Trophoblast cell (in vitro differentiated cells and primary cell): ENCODE measurements at regions not wholly inside any gene's neighbourhood (a gene's known extent, or its start where the extent isn't known, plus 50 kb on each side); places are given as distances from the start of the nearest gene placed in this dataset.

ENCODE experiments used
- DNase-seq, 2 donors: peaks; one replicate each; pipeline ENCODE4 v3.0.0-alpha.2; 2016
- H2AFZ ChIP-seq: 2 replicates; pipeline ENCODE4 v1.6.1; 2013; ENCODE audit warnings: low read length, moderate library complexity, mild to moderate bottlenecking; ENCODE audit not compliant: insufficient read depth, poor library complexity
- H2AK5ac ChIP-seq: 2 replicates; pipeline ENCODE4 v1.6.1; 2013; ENCODE audit warnings: mild to moderate bottlenecking, low read length
- H2BK120ac ChIP-seq: 2 replicates; pipeline ENCODE4 v1.6.1; 2013; ENCODE audit warnings: low read length, mild to moderate bottlenecking, moderate library complexity; ENCODE audit not compliant: insufficient read depth, poor library complexity
- H2BK12ac ChIP-seq: 2 replicates; pipeline ENCODE4 v1.6.1; 2013; ENCODE audit warnings: mild to moderate bottlenecking, low read length, moderate library complexity
- H2BK5ac ChIP-seq: 2 replicates; pipeline ENCODE4 v1.6.1; 2013; ENCODE audit warnings: low read length, low read depth, moderate library complexity, mild to moderate bottlenecking; ENCODE audit not compliant: poor library complexity
- H3K14ac ChIP-seq: 2 replicates; pipeline ENCODE4 v1.6.1; 2013; ENCODE audit warnings: mild to moderate bottlenecking, low read length
- H3K18ac ChIP-seq: 2 replicates; pipeline ENCODE4 v1.6.1; 2013; ENCODE audit warnings: mild to moderate bottlenecking, low read length
- H3K23ac ChIP-seq: 2 replicates; pipeline ENCODE4 v1.6.1; 2013; ENCODE audit warnings: low read length
- H3K27ac ChIP-seq: 2 replicates; pipeline ENCODE4 v1.5.1; 2013; ENCODE audit warnings: low read depth, mild to moderate bottlenecking, inconsistent platforms, low read length, moderate library complexity
- H3K27me3 ChIP-seq: 2 replicates; pipeline ENCODE4 v1.6.1; 2013; ENCODE audit warnings: inconsistent platforms, mild to moderate bottlenecking, low read length, moderate library complexity; ENCODE audit not compliant: insufficient read depth
- H3K36me3 ChIP-seq, 2 experiments: 1 replicate in 1 of 2; 2 replicates in 1 of 2; pipeline ENCODE4 v1.6.1; 2013; ENCODE audit warnings: low read length in 2 of 2, mild to moderate bottlenecking in 2 of 2, moderate library complexity in 1 of 2; ENCODE audit not compliant: insufficient read depth in 2 of 2, control insufficient read depth in 1 of 2
- H3K4ac ChIP-seq: 2 replicates; pipeline ENCODE4 v1.6.1; 2013; ENCODE audit warnings: low read depth, mild to moderate bottlenecking, low read length, moderate library complexity
- H3K4me1 ChIP-seq, 2 experiments: 1 replicate in 1 of 2; 2 replicates in 1 of 2; pipeline ENCODE4 v1.6.1; 2013; ENCODE audit warnings: low read length in 2 of 2, mild to moderate bottlenecking in 2 of 2, moderate library complexity in 1 of 2; ENCODE audit not compliant: insufficient read depth in 2 of 2, control insufficient read depth in 1 of 2
- H3K4me2 ChIP-seq: 2 replicates; pipeline ENCODE4 v1.6.1; 2013; ENCODE audit warnings: inconsistent platforms, mild to moderate bottlenecking, low read length, moderate library complexity
- H3K4me3 ChIP-seq: 2 replicates; pipeline ENCODE4 v1.5.1; 2013; ENCODE audit warnings: mild to moderate bottlenecking, low read depth, low read length, inconsistent platforms
- H3K79me1 ChIP-seq: one replicate; pipeline ENCODE4 v1.6.1; 2013; ENCODE audit warnings: low read length
- H3K79me2 ChIP-seq: 2 replicates; pipeline ENCODE4 v1.6.1; 2013; ENCODE audit warnings: low read length, mild to moderate bottlenecking; ENCODE audit not compliant: control insufficient read depth, insufficient read depth, poor library complexity
- H3K9ac ChIP-seq: 2 replicates; pipeline ENCODE4 v1.6.1; 2013; ENCODE audit warnings: mild to moderate bottlenecking, low read length
- H3K9me3 ChIP-seq: 2 replicates; pipeline ENCODE4 v1.6.1; 2013; ENCODE audit warnings: low read depth, mild to moderate bottlenecking, control low read depth, inconsistent platforms, low read length; ENCODE audit not compliant: insufficient read depth
- H4K12ac ChIP-seq: 2 replicates; pipeline ENCODE4 v1.6.1; 2013; ENCODE audit warnings: low read depth, mild to moderate bottlenecking, low read length, moderate library complexity
- H4K8ac ChIP-seq: 2 replicates; pipeline ENCODE4 v1.6.1; 2013; ENCODE audit warnings: low read depth, mild to moderate bottlenecking, low read length, moderate library complexity
- H4K91ac ChIP-seq: one replicate; pipeline ENCODE4 v1.6.1; 2013; ENCODE audit warnings: low read depth, mild to moderate bottlenecking, low read length, moderate library complexity
- WGBS: extraction: QIAGEN DNeasy Blood & Tissue Kit; methylation state at CpG from one replicate; pipeline ENCODE4 v1.1.7; 2013; ENCODE audit warnings: missing lambda C conversion rate; ENCODE audit not compliant: insufficient read length, insufficient coverage; ENCODE audit errors: extremely low coverage; 5-methylcytosine and 5-hydroxymethylcytosine counted together

GRCh38 chr1:190602325-190602724 is 124.7 kb upstream of the BRINP3 start:
- H2AK5ac ChIP-seq: no peak overlapping the region
- H4K12ac ChIP-seq: no peak overlapping the region
- no peak for DNase-seq
- H2BK120ac ChIP-seq: no peak overlapping the region
- no peaks in the 10 kb centered on the region for H3K4me1 ChIP-seq
- no peaks in the 10 kb centered on the region for H3K79me1 ChIP-seq
- H4K8ac ChIP-seq: no peak overlapping the region
- no peaks in the 10 kb centered on the region for H3K9me3 ChIP-seq
- no peak overlapping the region for H3K23ac ChIP-seq
- H3K9ac ChIP-seq: no peak overlapping the region
- H2AFZ ChIP-seq: no peak overlapping the region
- H3K18ac ChIP-seq: no peak overlapping the region
- no peak overlapping the region for H3K4me3 ChIP-seq
- H2BK5ac ChIP-seq: no peak overlapping the region
- no peaks in the 10 kb centered on the region for H3K79me2 ChIP-seq
- no peak overlapping the region for H3K4me2 ChIP-seq
- no peak overlapping the region for H3K14ac ChIP-seq
- no peak overlapping the region for H2BK12ac ChIP-seq
- no peak overlapping the region for H4K91ac ChIP-seq
- no peaks in the 10 kb centered on the region for H3K36me3 ChIP-seq
- no peaks in the 10 kb centered on the region for H3K27me3 ChIP-seq
- H3K27ac ChIP-seq: no peak overlapping the region
- no peak overlapping the region for H3K4ac ChIP-seq
- WGBS: no CpG with 5 or more reads among the region's 3 CpGs

- Histone ChIP-seq H3K27ac (no peak overlapping the region), H3K4ac (no peak overlapping the region), H2BK12ac (no peak overlapping the region), H2BK120ac (no peak overlapping the region), H3K9me3 (no peaks in the 10 kb centered on the region), H3K4me1 (no peaks in the 10 kb centered on the region), H3K4me2 (no peak overlapping the region), H4K91ac (no peak overlapping the region), H3K36me3 (no peaks in the 10 kb centered on the region), H2BK5ac (no peak overlapping the region), H2AK5ac (no peak overlapping the region), H3K79me2 (no peaks in the 10 kb centered on the region), H3K79me1 (no peaks in the 10 kb centered on the region), H3K9ac (no peak overlapping the region), H3K4me3 (no peak overlapping the region), H3K14ac (no peak overlapping the region), H3K27me3 (no peaks in the 10 kb centered on the region), H4K12ac (no peak overlapping the region), H3K18ac (no peak overlapping the region), H2AFZ (no peak overlapping the region), H4K8ac (no peak overlapping the region), H3K23ac (no peak overlapping the region)
- WGBS: no CpG with 5 or more reads among the region's 6 CpGs
- DNase-seq: no peak
Observed at GRCh38 chr1:190608282-190608681, 130.6 kb upstream of the BRINP3 start.

GRCh38 chr1:190615818-190616217 is 138.2 kb upstream of the BRINP3 start:
- Histone ChIP-seq H3K79me1 (no peaks in the 10 kb centered on the region), H3K79me2 (no peaks in the 10 kb centered on the region), H3K27me3 (no peaks in the 10 kb centered on the region), H2AFZ (no peak overlapping the region), H4K8ac (no peak overlapping the region), H3K4me2 (no peak overlapping the region), H3K23ac (peak overlapping the region; percentile 98), H2AK5ac (no peak overlapping the region), H3K27ac (no peak overlapping the region), H4K12ac (no peak overlapping the region), H2BK5ac (no peak overlapping the region), H2BK12ac (no peak overlapping the region), H3K4me1 (no peaks in the 10 kb centered on the region), H3K4me3 (no peak overlapping the region), H3K4ac (no peak overlapping the region), H3K14ac (no peak overlapping the region), H3K9me3 (no peaks in the 10 kb centered on the region), H4K91ac (no peak overlapping the region), H3K36me3 (no peaks in the 10 kb centered on the region), H2BK120ac (no peak overlapping the region), H3K9ac (no peak overlapping the region), H3K18ac (no peak overlapping the region)
- no CpG with 5 or more reads among the region's 7 CpGs for WGBS
- DNase-seq: no peak

- Histone ChIP-seq H3K27ac (no peak overlapping the region), H4K91ac (no peak overlapping the region), H3K4me1 (no peaks in the 10 kb centered on the region), H3K4me2 (no peak overlapping the region), H2AFZ (no peak overlapping the region), H4K8ac (no peak overlapping the region), H3K14ac (no peak overlapping the region), H2BK120ac (no peak overlapping the region), H3K9me3 (no peaks in the 10 kb centered on the region), H3K9ac (no peak overlapping the region), H2AK5ac (no peak overlapping the region), H4K12ac (no peak overlapping the region), H3K79me2 (no peaks in the 10 kb centered on the region), H3K4ac (no peak overlapping the region), H3K79me1 (no peaks in the 10 kb centered on the region), H2BK12ac (no peak overlapping the region), H2BK5ac (no peak overlapping the region), H3K27me3 (no peaks in the 10 kb centered on the region), H3K4me3 (no peak overlapping the region), H3K23ac (no peak overlapping the region), H3K18ac (no peak overlapping the region), H3K36me3 (no peaks in the 10 kb centered on the region)
- DNase-seq: no peak
- WGBS: no CpG with 5 or more reads among the region's 1 CpG
Observed at GRCh38 chr1:190616235-190616634, 138.6 kb upstream of the BRINP3 start.
